Parathyroid adenoma (tissue), 2 donors: ENCODE measurements at regions not wholly inside any gene's neighbourhood (a gene's known extent, or its start where the extent isn't known, plus 50 kb on each side); places are given as distances from the start of the nearest gene placed in this dataset.

ENCODE experiments used
- H2AFZ ChIP-seq: fragments of 300-600 bp; sonication (generic); one replicate; pipeline ENCODE4 v1.7.0; 2017; ENCODE audit warnings: antibody characterized with exemption, mild to moderate bottlenecking
- H3K27ac ChIP-seq: fragments of 300-600 bp; sonication (generic); one replicate; pipeline ENCODE4 v1.7.0; 2017
- H3K27me3 ChIP-seq: fragments of 300-600 bp; sonication (generic); one replicate; pipeline ENCODE4 v1.7.0; 2017; ENCODE audit warnings: low read length; ENCODE audit not compliant: control insufficient read depth, insufficient read depth
- H3K36me3 ChIP-seq: fragments of 300-600 bp; sonication (generic); one replicate; pipeline ENCODE4 v1.7.0; 2017; ENCODE audit warnings: low read length; ENCODE audit not compliant: control insufficient read depth, insufficient read depth
- H3K4me1 ChIP-seq: fragments of 300-600 bp; sonication (generic); one replicate; pipeline ENCODE4 v1.7.0; 2017; ENCODE audit warnings: control low read depth
- H3K4me2 ChIP-seq: fragments of 300-600 bp; sonication (generic); one replicate; pipeline ENCODE4 v1.7.0; 2017; ENCODE audit warnings: low read length
- H3K4me3 ChIP-seq: fragments of 300-600 bp; sonication (generic); one replicate; pipeline ENCODE4 v1.7.0; 2017; ENCODE audit warnings: low read depth, low read length
- H3K79me2 ChIP-seq: fragments of 300-600 bp; sonication (generic); one replicate; pipeline ENCODE4 v1.7.0; 2017; ENCODE audit warnings: control low read depth
- H3K9ac ChIP-seq: fragments of 300-600 bp; sonication (generic); one replicate; pipeline ENCODE4 v1.7.0; 2017; ENCODE audit warnings: mild to moderate bottlenecking
- H3K9me3 ChIP-seq: fragments of 300-600 bp; sonication (generic); one replicate; pipeline ENCODE4 v1.7.0; 2017; ENCODE audit warnings: low read length; ENCODE audit not compliant: control insufficient read depth
- TF ChIP-seq, protein P1 (sequence below): fragments of 300-600 bp; sonication (generic); IDR thresholded peaks from one replicate; pipeline ENCODE4 v1.7.0; 2017; ENCODE audit warnings: antibody characterized with exemption, mild to moderate bottlenecking
- donor health status: primary hyperparathyroidism.

- Histone ChIP-seq H3K4me2 (no peak overlapping the region), H3K4me1 (no peaks in the 10 kb centered on the region), H3K27me3 (no peaks in the 10 kb centered on the region), H3K4me3 (no peak overlapping the region), H3K9me3 (no peaks in the 10 kb centered on the region), H3K27ac (no peak overlapping the region), H3K9ac (no peak overlapping the region), H3K36me3 (no peaks in the 10 kb centered on the region), H3K79me2 (no peaks in the 10 kb centered on the region), H2AFZ (no peak overlapping the region)
- TF ChIP-seq, protein P1, sequence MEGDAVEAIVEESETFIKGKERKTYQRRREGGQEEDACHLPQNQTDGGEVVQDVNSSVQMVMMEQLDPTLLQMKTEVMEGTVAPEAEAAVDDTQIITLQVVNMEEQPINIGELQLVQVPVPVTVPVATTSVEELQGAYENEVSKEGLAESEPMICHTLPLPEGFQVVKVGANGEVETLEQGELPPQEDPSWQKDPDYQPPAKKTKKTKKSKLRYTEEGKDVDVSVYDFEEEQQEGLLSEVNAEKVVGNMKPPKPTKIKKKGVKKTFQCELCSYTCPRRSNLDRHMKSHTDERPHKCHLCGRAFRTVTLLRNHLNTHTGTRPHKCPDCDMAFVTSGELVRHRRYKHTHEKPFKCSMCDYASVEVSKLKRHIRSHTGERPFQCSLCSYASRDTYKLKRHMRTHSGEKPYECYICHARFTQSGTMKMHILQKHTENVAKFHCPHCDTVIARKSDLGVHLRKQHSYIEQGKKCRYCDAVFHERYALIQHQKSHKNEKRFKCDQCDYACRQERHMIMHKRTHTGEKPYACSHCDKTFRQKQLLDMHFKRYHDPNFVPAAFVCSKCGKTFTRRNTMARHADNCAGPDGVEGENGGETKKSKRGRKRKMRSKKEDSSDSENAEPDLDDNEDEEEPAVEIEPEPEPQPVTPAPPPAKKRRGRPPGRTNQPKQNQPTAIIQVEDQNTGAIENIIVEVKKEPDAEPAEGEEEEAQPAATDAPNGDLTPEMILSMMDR, result no peak
These were observed 72.8 kb upstream of the CDYL start for GRCh38 chr6:4703382-4703781.

DNA sequence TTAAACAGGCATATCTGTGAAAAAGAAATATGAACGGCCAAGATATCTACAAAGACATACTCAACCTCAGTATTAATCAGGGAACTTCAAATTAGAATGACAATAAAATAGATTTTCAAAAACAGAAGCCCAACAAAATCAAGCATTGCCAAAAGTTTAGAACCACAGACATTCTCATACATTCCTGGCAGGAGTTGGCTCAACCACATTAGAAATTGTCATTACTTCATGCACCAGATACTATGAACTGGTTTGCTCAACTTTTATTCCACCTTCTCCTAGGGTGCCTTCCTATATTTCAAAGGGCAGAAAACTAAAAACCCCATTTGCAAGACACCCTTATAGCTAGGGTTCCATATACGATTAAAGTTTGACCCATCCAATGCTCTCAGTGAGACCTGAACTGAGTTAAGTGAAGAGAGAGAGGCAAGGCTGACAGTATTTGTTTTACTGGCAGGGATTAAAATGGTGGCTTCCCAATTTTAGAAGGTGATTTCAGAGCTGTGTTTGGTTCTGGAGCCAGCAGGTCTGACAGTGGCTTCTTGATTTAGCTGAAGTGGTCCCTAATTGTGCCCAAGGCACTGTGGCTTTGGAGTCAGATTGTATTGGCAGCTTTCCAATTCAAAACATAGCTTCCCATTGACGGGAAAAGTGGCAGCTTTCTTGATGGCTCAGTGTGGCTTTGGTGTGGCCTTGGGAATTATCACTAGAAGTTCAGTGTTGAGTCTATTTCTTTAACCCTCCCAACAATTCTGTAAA, 77.1 kb upstream of the CDYL start:
- TF ChIP-seq, protein P1, result no peak
- no peak overlapping the region for H2AFZ ChIP-seq
- H3K36me3 ChIP-seq, result no peaks in the 10 kb centered on the region
- no peak overlapping the region for H3K4me3 ChIP-seq
- H3K79me2 ChIP-seq, result no peaks in the 10 kb centered on the region
- no peaks in the 10 kb centered on the region for H3K4me1 ChIP-seq
- no peak overlapping the region for H3K4me2 ChIP-seq
- H3K9ac ChIP-seq, result no peak overlapping the region
- H3K9me3 ChIP-seq, result no peaks in the 10 kb centered on the region
- H3K27me3 ChIP-seq, result no peaks in the 10 kb centered on the region
- no peak overlapping the region for H3K27ac ChIP-seq

- H3K9ac ChIP-seq, result no peak overlapping the region
- no peaks in the 10 kb centered on the region for H3K27me3 ChIP-seq
- no peaks in the 10 kb centered on the region for H3K4me1 ChIP-seq
- no peak overlapping the region for H3K4me3 ChIP-seq
- peaks cover 2% of the 10 kb centered on the region for H3K36me3 ChIP-seq
- no peak overlapping the region for H3K27ac ChIP-seq
- H3K9me3 ChIP-seq, result no peaks in the 10 kb centered on the region
- no peaks in the 10 kb centered on the region for H3K79me2 ChIP-seq
- TF ChIP-seq, protein P1, result no peak
- no peak overlapping the region for H3K4me2 ChIP-seq
- no peak overlapping the region for H2AFZ ChIP-seq
These were observed 82.8 kb upstream of the CDYL start for GRCh38 chr6:4693173-4693970.

GRCh38 chr6:4692664-4693063, 83.5 kb upstream of the CDYL start:
- Histone ChIP-seq H3K27me3 (no peaks in the 10 kb centered on the region), H3K79me2 (no peaks in the 10 kb centered on the region), H2AFZ (no peak overlapping the region), H3K4me2 (no peak overlapping the region), H3K36me3 (peaks cover 2% of the 10 kb centered on the region), H3K4me3 (no peak overlapping the region), H3K9ac (no peak overlapping the region), H3K9me3 (no peaks in the 10 kb centered on the region), H3K4me1 (no peaks in the 10 kb centered on the region), H3K27ac (no peak overlapping the region)
- TF ChIP-seq, protein P1, result no peak
